GM12892 (cell line): ENCODE measurements at regions not wholly inside any gene's neighbourhood (a gene's known extent, or its start where the extent isn't known, plus 50 kb on each side); places are given as distances from the start of the nearest gene placed in this dataset.

Experiments used
- POLR2A ChIP-seq: IDR thresholded peaks from 2 replicates; pipeline ENCODE4 v1.6.1; 2011; ENCODE audit warnings: low read depth, low read length, control low read depth
- TAF1 ChIP-seq: IDR thresholded peaks from 2 replicates; pipeline ENCODE4 v1.6.1; 2011; ENCODE audit warnings: low read depth, mild to moderate bottlenecking, control low read depth, low read length, borderline replicate concordance

DNA sequence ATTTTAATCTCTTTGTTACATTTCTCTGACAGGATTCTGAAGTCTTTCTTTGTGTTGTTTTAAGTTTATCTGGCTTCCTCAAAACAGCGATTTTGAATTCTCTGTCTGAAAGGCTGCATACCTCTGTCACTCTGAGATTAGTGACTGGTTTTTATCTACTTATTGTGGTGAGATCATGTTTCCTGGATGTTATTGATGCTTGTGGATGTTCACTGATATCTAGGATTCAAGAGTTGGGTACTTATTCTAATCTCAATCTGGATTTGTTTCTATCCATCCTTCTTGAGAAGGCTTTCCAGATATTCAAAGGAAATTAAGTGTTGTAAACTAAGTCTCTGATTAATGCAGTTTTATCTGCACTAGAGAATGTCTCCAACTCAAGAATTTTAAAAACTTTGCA is 1076.1 kb upstream of the ADGRB3 start:
- no peak for TF ChIP-seq POLR2A
- TF ChIP-seq TAF1, result no peak
